GM12878 (cell line): ENCODE measurements at regions not wholly inside any gene's neighbourhood (a gene's known extent, or its start where the extent isn't known, plus 50 kb on each side); places are given as distances from the start of the nearest gene placed in this dataset.

Experiments used
- BRCA1 ChIP-seq: IDR thresholded peaks from 2 replicates; pipeline ENCODE4 v1.6.1; 2011; ENCODE audit warnings: low read depth, low read length, improper control_type of control experiment
- CREB1 ChIP-seq: IDR thresholded peaks from 2 replicates; pipeline ENCODE4 v1.6.1; 2012; ENCODE audit warnings: low read depth, mild to moderate bottlenecking, inconsistent platforms
- CTCF ChIP-seq, 3 experiments: IDR thresholded peaks in 2 of 3; conservative IDR thresholded peaks in 1 of 3; 2 replicates each; pipeline ENCODE4 v1.5.1; 2011; ENCODE audit warnings: low read depth in 3 of 3, low read length in 3 of 3, mild to moderate bottlenecking in 3 of 3, control low read depth in 2 of 3, moderate library complexity in 2 of 3, inconsistent platforms in 1 of 3, mixed read lengths in 1 of 3; ENCODE audit not compliant: control insufficient read depth in 2 of 3, insufficient read depth in 1 of 3; ENCODE audit errors: extremely low read depth in 1 of 3
- EGR1 ChIP-seq, 2 experiments: IDR thresholded peaks; 1 replicate in 1 of 2; 2 replicates in 1 of 2; pipeline ENCODE4 v1.6.1; 2011 to 2012; ENCODE audit warnings: low read depth in 2 of 2, low read length in 2 of 2, borderline replicate concordance in 1 of 2, mild to moderate bottlenecking in 1 of 2, moderate library complexity in 1 of 2
- ELK1 ChIP-seq: IDR thresholded peaks from 2 replicates; pipeline ENCODE4 v1.6.1; 2012; ENCODE audit warnings: low read depth, low read length, improper control_type of control experiment
- EZH2 ChIP-seq: IDR thresholded peaks from 2 replicates; pipeline ENCODE4 v1.6.1; 2012; ENCODE audit warnings: low read depth, mild to moderate bottlenecking, control low read depth, inconsistent platforms, low read length, borderline replicate concordance; ENCODE audit not compliant: control insufficient read depth
- FOS ChIP-seq: IDR thresholded peaks from 3 replicates; pipeline ENCODE4 v1.6.1; 2011; ENCODE audit warnings: borderline replicate concordance; ENCODE audit not compliant: insufficient read length; ENCODE audit errors: extremely low read depth
- FOXM1 ChIP-seq: IDR thresholded peaks from 2 replicates; pipeline ENCODE4 v1.6.1; 2012; ENCODE audit warnings: low read depth, mild to moderate bottlenecking, inconsistent platforms, low read length, moderate library complexity
- MAX ChIP-seq: IDR thresholded peaks from 2 replicates; pipeline ENCODE4 v1.6.1; 2012; ENCODE audit warnings: low read depth, low read length, improper control_type of control experiment
- REST ChIP-seq: IDR thresholded peaks from 2 replicates; pipeline ENCODE4 v1.6.1; 2012; ENCODE audit warnings: mild to moderate bottlenecking, low read depth, low read length
- YY1 ChIP-seq: IDR thresholded peaks from 2 replicates; pipeline ENCODE4 v1.6.1; 2011; ENCODE audit warnings: low read depth, mild to moderate bottlenecking, low read length

GRCh38 chr22:48242461-48242864 lies 1480.0 kb downstream of the TBC1D22A start:
- TF ChIP-seq CTCF (IDR thresholded peaks at IDR 0.05 in 2 of 3, conservative IDR thresholded peaks at IDR 0.05 in 1 of 3; ENCODE audit: control insufficient read depth in 2 of 3, extremely low read depth in 1 of 3, insufficient read depth in 1 of 3, low read depth in 3 of 3, low read length in 3 of 3): no peak
- TF ChIP-seq EZH2: no peak
- TF ChIP-seq YY1: no peak
- TF ChIP-seq CREB1: no peak
- TF ChIP-seq EGR1 (IDR thresholded peaks at IDR 0.05; ENCODE audit: borderline replicate concordance in 1 of 2, low read depth in 2 of 2, low read length in 2 of 2): no peak
- no peak for TF ChIP-seq MAX
- no peak for TF ChIP-seq ELK1
- TF ChIP-seq BRCA1: no peak
- TF ChIP-seq FOS: no peak
- no peak for TF ChIP-seq FOXM1
- no peak for TF ChIP-seq REST
